GM18907 (cell line): ENCODE measurements at regions not wholly inside any gene's neighbourhood (a gene's known extent, or its start where the extent isn't known, plus 50 kb on each side); places are given as distances from the start of the nearest gene placed in this dataset.

Experiments
- ATAC-seq: cut with Tn5 transposase; IDR thresholded peaks from one replicate; pipeline ENCODE4 v1.9.1; 2021; ENCODE audit warnings: mild to moderate bottlenecking, moderate library complexity; ENCODE audit not compliant: unreplicated experiment

DNA sequence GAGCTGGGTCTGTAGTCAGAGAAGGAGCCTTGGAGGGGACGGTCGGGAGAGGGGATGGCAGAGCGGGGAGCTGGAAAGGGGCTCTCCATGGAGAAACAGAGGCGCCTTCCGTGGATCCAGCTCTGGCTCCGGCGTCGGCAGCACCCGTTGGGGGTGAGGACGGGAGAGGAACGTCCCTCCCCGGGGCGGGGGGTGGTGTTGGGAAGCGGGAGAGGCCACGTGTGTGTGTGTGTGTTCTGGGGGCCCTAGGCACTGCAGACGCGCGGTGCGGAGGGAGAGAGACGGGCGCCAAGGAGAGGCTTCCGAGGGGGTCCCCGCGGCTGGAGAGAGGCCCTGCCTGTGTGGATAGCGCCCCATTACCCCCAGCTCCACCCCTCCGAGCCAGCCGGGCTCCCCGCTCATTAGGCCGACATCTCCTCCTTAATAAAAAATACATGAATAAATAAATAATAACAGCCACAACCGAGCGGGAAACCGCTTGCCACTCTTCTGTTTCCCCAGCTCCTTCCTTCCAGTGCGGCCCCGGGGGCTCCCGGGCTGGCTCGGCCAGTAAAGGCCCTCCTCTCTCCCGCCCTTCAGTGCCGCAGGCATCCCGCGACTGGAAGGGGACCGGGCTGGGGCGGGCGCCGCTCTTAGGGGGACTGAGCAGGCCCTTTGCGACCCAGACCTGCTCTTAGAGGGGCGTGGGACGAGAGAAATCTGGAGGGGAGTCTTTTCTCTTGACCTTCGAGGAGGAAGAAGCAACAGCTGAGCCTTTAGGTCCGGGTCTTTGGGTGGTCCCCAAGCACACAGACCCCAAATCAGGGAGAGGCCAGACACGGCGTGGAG is 71.3 kb upstream of the ARAP3 start:
- ATAC-seq = no peak

DNA sequence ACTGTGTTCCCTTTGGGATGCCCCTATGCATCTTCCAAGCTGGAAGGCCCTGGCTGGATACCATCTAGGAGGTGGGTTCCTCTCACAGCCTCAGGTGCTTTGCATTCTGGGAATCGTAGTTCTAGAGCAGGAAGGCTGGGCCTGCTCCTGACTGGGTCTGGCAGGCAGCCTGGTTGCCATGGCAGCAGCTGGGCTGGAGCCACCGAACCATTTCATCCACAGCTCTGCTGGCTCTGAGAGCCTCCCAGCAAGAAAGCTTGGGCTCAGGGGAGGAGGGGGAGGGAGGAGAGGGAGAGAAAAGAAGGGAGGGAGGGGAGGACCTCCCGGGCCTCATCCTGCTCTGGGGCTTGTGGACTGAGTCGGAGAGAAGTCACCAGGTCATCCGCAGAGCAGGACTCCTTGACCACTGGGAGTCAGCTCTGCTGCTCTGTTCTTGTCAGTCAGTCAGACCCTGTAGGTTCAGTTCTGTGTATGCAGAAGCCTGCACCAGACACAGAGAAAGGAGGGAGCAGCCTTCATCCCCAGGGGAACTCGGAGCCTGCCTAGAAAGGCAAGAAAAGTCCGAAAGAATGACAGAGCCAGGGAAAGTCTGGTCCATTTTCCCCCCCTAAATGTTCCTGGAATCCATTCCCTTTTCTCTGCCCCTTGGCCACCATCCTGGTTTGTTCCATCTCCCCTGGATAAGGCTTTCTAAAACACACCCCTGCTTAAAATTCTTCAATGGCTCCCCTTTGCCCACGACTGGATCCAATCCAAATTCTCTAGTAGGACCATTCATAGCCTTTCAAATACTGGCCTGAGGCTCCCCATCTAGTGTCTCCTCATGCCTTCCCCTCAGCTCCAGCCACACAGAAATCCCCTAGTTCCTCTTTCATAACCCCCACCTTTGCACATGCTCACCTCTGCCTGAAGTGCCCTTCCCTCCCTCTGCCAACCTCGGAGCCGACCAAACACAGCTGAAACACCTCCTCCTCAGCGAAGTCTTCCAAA is 65.4 kb upstream of the ARAP3 start:
- peak; percentile 61 for ATAC-seq

DNA sequence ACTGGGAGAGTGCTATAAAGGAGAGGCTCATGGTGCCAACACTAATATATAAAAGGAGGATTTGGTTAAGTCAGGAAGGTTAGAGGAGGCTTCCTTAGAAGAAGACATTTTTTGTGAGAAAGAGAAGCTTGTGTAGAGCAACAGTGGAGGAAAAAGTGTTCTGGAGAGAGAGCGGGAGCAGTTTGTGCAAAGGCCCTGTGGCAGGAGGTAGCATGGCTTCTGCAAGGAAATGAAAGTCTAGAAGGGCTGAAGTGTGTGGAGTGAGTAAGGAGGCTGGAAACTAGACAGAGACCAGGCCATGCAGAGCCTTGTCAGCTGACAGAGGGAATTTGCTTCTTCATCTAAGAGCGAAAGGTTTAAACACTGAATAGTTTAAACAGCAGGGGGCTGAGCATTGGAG is 64.4 kb upstream of the ARAP3 start:
- no peak for ATAC-seq

DNA sequence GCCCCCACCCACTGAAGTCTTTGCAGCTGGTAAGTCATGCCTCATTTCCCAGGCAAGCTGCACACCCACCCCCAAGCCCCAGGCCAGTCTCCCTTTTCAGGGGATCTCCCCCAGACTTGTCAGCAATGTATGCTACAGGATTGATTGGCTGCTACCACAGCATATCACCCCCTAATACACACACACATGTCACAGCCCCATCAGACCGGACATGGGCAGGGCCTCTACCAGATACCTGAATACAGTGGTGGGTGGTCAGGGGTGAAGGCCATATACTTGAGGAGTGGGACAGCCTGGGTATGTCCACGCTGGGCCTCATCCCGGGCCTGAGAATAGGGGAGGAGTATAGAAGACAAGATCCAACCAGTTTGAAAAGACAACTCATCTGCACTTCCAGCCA is 63.4 kb upstream of the ARAP3 start:
- no peak for ATAC-seq

DNA sequence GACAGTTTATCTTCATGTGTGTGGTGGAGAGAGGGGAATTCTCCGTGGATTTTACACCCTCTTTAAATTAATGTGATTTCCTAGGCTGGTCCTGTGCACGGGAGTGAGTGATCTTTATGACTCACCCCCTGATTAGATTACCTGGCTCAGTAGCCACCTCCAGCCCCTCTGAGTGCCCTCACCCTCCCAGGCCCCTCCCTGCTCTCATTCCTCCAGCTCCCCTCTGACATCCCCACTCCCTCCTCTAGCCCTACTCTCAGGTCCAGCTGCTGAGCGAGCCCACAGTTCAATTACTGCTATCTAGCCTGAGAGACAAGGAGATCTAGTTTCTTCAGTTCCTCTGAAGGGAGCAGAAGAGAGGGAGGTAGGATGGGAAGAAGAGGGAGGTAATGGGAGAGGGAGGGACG is 61.8 kb upstream of the ARAP3 start:
- ATAC-seq = no peak

DNA sequence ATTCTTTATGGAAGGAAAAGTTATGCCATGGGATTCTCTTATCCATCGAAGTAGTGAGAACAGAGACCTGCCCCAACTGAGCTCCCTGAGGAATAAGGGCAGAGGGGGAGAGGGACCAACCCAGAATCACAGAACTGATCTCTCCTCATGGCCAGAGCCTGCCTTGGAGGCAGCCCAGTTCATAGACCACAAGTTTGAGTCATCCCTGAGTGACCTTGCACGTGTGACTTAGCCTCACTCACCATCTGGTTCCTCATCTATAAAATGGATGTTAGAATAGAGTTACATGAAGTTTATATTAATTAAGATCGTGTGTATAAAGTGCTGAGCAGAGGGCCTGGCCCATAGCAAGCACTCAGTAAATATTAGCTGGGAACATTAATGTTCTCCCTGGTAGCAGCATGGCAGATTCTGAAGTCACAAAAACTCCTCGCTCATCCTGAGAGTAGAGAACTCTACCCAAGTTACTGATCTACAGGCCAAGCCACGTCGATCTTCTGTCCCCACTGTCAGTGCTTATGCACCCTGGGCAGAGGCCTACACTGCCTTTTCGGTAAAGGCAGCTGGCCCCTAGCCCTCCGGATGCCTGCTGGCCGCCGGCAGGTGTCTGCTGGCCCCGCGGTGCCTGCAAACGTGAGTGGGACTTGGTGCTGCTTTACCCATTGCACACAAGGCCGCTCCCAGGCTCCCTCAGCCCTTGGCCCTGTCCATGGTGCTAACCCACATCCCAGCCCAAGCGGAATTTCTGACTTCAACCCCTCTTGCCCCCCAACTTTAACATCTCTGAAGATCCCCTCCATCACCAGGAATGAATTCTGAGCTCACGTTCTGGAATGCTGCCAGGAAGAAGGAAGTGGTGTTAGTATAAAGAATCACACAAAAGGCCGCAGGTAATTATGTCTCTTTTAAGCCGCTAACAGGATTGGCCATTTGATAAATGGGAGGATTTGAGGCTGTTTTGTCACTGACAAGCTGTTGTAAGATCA is 61.1 kb upstream of the ARAP3 start:
- peak; percentile 62 for ATAC-seq

DNA sequence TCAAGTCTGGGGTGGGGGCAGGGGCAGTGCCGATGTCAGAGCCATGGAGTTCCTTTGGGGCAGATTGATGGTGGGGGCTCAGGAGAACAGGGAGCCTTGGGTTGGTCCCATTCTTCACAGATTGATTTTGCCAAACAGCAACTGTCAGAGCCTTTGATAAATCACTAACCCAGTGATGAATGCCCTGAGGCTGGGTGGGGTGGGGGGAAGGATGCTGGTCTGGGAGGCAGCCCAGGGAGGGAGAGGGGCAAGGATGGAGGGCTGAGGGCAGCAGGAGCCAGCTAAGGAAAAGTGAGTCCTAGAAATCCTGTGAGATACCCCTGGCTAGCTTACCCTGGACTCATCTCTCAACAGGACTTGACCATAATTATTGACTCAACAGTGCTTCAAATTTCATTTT is 60.1 kb upstream of the ARAP3 start:
- no peak for ATAC-seq

DNA sequence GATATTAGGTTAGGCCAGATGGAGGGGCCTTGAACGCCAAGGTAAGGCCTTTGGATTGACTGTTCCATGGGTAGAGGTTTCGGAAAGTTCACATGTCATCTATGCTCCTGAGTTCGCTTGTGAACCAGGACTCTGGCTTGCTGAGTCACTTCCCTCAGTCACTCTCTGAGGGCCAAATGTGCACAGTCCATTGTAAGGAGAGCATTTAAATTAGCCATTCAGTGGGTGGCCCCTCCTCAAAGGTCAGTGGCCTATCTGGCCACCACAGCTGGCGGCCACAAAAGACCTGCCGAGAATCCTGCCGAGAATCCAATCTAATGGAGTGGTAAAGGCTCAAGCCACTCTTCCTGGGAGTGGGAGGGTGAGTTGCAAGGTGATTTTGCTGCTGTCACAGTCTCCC is 58.9 kb upstream of the ARAP3 start:
- no peak for ATAC-seq

DNA sequence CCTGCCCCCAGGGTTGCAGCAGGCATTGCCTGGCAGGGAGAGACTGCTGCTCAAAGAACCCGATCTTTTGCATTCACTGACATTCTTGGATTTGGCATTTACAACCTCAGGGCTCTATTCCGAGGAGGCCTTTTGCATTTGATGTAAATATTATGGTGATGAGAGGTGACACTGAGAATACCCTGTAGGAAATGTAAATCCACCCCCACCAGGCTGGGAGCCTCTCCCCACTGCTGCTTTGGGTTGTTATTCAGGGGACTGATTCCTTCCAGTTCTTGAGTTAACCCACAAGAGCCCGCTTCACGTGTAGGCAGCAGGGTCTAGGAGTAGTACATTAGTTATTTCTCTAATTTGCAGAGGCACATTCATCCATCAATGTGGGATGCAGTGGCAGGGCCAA is 55.5 kb upstream of the ARAP3 start:
- ATAC-seq = no peak

DNA sequence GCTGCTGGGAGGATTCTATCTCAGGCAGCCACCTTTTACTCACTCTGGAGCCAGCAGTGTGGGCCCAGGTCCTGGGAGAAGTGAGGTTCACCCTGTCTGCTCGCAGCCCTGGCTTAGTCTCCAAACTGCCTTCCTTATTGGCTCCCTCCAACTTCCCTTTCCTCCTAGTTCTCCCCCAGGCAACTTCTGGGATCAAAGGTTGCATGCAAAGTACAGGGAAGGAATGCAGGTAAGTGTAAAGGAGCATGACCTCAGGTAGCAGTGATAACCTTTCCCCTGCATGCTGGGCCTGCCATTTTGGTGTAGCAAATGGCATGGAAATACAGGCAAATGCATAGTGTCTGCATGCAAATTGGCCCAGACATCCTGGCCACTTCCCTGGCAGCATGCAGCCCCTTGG is 53.8 kb upstream of the ARAP3 start:
- no peak for ATAC-seq

DNA sequence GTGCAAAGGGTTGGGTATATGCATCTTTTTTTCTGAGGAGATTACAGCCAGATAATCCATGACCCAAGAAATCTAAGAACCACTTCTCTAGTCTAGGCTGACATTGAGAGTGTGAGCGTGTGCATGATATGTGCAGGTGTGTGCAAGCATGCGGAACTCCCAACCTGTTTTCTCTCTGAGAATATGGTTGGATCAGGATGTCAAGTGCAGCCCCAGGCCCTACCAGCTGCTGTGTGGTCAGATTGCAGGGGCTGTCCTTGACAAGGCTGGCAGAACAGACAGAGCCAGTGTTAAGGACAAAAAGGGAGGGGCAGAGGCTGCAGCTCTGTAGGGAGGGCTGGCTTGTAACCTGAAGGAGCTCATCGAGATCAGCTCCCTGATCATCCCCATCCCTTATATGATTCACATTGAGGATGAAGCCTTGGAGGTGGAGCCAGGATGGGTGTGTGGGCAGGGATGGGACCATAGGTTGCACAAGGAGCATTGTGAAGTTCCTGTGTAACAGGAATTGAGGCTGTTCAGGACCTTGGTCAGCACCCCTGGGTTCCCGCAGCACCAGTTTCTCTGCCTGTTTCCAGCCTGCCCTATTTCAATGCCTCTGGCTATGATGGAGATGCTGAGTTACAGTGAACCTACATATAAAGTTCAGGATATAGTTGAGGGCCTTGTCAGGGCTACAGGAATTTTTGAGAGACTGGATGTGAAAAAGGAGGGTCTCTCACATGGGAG is 52.6 kb upstream of the ARAP3 start:
- ATAC-seq = no peak

DNA sequence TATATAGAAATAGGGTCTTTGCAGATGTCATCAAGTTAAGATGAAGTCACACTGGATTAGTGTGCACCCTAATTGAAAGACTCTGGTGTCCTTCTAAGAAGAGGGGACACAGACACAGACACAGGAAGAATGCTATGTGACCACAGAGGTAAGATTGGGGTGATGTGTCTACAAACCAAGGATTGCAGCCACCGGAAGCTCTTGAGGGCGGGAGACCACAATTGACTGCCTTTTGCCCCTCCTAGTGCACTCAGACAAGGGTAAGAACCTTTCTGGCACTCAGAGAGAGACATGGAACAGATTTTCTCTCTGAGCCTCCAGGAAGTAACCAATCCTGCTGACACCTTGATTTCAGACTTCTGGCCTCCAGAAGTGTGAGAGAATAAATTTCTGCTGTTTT is 51.2 kb upstream of the ARAP3 start:
- no peak for ATAC-seq

DNA sequence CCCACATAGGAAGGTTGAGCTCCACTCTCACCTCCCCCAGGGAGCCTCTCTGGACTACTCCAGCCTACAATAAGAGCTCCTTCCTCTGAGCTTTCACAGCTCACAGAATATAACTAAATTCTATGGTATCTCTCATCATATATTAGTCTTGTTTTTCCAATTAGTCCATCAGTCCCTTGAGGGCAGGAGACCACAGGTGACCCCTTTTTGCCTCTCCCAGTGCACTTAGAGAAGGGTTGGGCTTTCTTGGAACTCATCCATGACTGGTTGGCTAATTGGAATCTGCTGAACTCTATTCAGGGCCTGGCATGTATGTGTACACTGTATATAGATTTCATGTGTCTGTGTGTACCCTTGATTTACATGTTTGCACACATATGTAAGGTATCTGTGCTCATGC is 50.4 kb upstream of the ARAP3 start:
- no peak for ATAC-seq
